ENCODE measurements at regions not wholly inside any gene's neighbourhood (a gene's known extent, or its start where the extent isn't known, plus 50 kb on each side); places are given as distances from the start of the nearest gene placed in this dataset.

DNA sequence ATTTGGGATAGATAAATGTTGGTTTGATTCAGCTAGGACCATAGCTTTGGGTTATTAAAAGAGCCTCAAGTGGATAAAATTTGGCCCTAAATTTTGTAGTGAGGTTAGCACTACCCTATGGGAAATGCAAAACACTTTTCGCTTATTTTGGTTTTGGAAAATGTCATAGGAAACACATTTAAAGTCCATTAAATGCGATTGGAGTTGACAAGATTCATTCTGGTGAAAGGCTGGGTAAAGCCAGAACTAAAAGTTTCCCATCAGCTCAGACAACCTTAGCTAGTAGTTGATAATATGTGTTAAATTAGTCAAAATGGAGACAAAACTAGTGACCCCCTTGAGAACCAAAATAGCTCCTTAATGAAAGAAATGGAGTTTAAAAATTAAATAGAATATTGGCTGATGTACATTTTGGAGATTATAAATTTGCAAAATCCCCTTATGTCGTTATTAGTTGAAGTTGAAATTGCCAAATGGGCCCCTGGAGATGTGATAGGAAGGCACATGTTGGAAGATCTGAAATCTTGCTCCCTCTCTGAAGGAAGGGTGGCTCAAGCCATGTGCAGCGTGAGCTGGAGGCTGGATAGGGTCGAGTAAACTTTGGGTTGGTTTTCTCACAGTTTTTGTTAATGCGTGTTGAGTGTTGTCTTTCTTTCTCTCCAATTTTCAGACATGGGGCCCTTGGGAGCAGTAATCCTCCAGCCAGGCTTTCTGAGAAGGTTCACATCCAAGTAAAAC, 72.8 kb downstream of the CD83 start:
- Histone ChIP-seq H3K27ac (ENCODE audit: low read length) (no peak overlapping the region), H3K4me1 (ENCODE audit: control insufficient read depth, insufficient read depth, low read length) (no peaks in the 10 kb centered on the region), H3K27me3 (ENCODE audit: control insufficient read depth, insufficient read depth, low read length) (peaks cover 16% of the 10 kb centered on the region; the same call in 1 of the 2 replicates), H3K9me3 (ENCODE audit: control insufficient read depth, insufficient read depth, low read depth, low read length) (no peaks in the 10 kb centered on the region), H3K4me3 (ENCODE audit: low read depth in 2 of 2, low read length in 2 of 2) (no peak overlapping the region), H3K36me3 (ENCODE audit: control insufficient read depth, insufficient read depth, low read length) (no peaks in the 10 kb centered on the region)
- TF ChIP-seq POLR2AphosphoS5 (IDR thresholded peaks at IDR 0.05; ENCODE audit: low read depth, low read length) (no peak), CTCF (IDR thresholded peaks at IDR 0.05) (no peak), SIN3A (IDR thresholded peaks at IDR 0.05; ENCODE audit: borderline replicate concordance, insufficient read depth, low read depth, low read length) (no peak), TCF7L2 (IDR thresholded peaks at IDR 0.05; ENCODE audit: low read depth, low read length) (no peak)
- TF ChIP-seq, protein P1, sequence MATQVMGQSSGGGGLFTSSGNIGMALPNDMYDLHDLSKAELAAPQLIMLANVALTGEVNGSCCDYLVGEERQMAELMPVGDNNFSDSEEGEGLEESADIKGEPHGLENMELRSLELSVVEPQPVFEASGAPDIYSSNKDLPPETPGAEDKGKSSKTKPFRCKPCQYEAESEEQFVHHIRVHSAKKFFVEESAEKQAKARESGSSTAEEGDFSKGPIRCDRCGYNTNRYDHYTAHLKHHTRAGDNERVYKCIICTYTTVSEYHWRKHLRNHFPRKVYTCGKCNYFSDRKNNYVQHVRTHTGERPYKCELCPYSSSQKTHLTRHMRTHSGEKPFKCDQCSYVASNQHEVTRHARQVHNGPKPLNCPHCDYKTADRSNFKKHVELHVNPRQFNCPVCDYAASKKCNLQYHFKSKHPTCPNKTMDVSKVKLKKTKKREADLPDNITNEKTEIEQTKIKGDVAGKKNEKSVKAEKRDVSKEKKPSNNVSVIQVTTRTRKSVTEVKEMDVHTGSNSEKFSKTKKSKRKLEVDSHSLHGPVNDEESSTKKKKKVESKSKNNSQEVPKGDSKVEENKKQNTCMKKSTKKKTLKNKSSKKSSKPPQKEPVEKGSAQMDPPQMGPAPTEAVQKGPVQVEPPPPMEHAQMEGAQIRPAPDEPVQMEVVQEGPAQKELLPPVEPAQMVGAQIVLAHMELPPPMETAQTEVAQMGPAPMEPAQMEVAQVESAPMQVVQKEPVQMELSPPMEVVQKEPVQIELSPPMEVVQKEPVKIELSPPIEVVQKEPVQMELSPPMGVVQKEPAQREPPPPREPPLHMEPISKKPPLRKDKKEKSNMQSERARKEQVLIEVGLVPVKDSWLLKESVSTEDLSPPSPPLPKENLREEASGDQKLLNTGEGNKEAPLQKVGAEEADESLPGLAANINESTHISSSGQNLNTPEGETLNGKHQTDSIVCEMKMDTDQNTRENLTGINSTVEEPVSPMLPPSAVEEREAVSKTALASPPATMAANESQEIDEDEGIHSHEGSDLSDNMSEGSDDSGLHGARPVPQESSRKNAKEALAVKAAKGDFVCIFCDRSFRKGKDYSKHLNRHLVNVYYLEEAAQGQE (IDR thresholded peaks at IDR 0.05; ENCODE audit: insufficient read depth in 1 of 2, low read depth in 2 of 2, low read length in 1 of 2): no peak
- in situ Hi-C loops (cut with HindIII; ENCODE audit: low pct_unique_long_range_greater_than_20kb, low sequenced_read_pairs) (no loop called here), intact Hi-C loops (cut with micrococcal nuclease; ENCODE audit: unreplicated experiment) (no loop called here)
- ATAC-seq: no peak
- POLR2A ChIA-PET: no interaction called here
- CTCF ChIA-PET: no interaction called here
- no TSS peak for BruUV-seq (replicated peaks)
- no peak for DNase-seq (ENCODE audit: low read depth, low spot score)

GRCh38 chr6:14190929-14191224, 73.3 kb downstream of the CD83 start:
- ChIA-PET CTCF (no interaction called here), POLR2A (no interaction called here)
- H3K27me3 ChIP-seq (ENCODE audit: control insufficient read depth, insufficient read depth, low read length): peaks cover 16% of the 10 kb centered on the region; the same call in 1 of the 2 replicates
- no peak for TF ChIP-seq POLR2AphosphoS5 (IDR thresholded peaks at IDR 0.05; ENCODE audit: low read depth, low read length)
- TF ChIP-seq, protein P1 (IDR thresholded peaks at IDR 0.05; ENCODE audit: insufficient read depth in 1 of 2, low read depth in 2 of 2, low read length in 1 of 2): no peak
- no peak for TF ChIP-seq TCF7L2 (IDR thresholded peaks at IDR 0.05; ENCODE audit: low read depth, low read length)
- no peak for TF ChIP-seq SIN3A (IDR thresholded peaks at IDR 0.05; ENCODE audit: borderline replicate concordance, insufficient read depth, low read depth, low read length)
- TF ChIP-seq CTCF (IDR thresholded peaks at IDR 0.05): no peak
- no peak overlapping the region for H3K4me3 ChIP-seq (ENCODE audit: low read depth in 2 of 2, low read length in 2 of 2)
- in situ Hi-C loops (cut with HindIII; ENCODE audit: low pct_unique_long_range_greater_than_20kb, low sequenced_read_pairs) (no loop called here), intact Hi-C loops (cut with micrococcal nuclease; ENCODE audit: unreplicated experiment) (no loop called here)
- H3K36me3 ChIP-seq (ENCODE audit: control insufficient read depth, insufficient read depth, low read length): no peaks in the 10 kb centered on the region
- H3K9me3 ChIP-seq (ENCODE audit: control insufficient read depth, insufficient read depth, low read depth, low read length): no peaks in the 10 kb centered on the region
- no peak overlapping the region for H3K27ac ChIP-seq (ENCODE audit: low read length)
- ATAC-seq (no peak), DNase-seq (ENCODE audit: low read depth, low spot score) (no peak)
- no peaks in the 10 kb centered on the region for H3K4me1 ChIP-seq (ENCODE audit: control insufficient read depth, insufficient read depth, low read length)
- no TSS peak for BruUV-seq (replicated peaks)
